GM18519 (cell line): ENCODE measurements at regions not wholly inside any gene's neighbourhood (a gene's known extent, or its start where the extent isn't known, plus 50 kb on each side); places are given as distances from the start of the nearest gene placed in this dataset.
"Not testable (repeated sequence)": the region's sequence is repeated elsewhere in the genome, so short reads cannot be mapped to it uniquely, and the experiment has no call there.

ENCODE experiments used
- ATAC-seq: cut with Tn5 transposase; IDR thresholded peaks from one replicate; pipeline ENCODE4 v1.9.1; 2021; ENCODE audit warnings: mild to moderate bottlenecking, moderate library complexity; ENCODE audit not compliant: unreplicated experiment, low FRiP score

GRCh38 chr15:93771196-93772030, 459.9 kb upstream of the MCTP2 start:
- ATAC-seq, result no peak

DNA sequence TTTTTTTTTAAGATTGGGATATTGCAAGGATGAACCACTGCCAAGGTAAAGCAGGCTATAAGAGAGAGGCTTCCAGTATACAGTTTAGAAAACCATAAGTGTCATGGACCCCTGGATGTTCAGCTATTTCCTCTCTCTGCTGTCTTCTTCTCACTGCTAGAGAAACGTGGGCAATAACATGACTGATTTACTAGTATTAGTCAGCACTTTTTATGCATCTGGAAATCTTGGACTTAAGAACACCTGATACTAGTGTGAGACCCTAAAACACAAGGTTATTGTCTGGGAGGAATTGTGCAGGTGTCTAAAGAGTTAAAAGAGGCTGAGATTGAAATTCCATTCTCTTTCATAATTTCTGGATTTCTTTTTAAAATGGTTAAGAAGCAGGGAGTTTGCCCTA, 460.6 kb upstream of the MCTP2 start:
- no peak for ATAC-seq

DNA sequence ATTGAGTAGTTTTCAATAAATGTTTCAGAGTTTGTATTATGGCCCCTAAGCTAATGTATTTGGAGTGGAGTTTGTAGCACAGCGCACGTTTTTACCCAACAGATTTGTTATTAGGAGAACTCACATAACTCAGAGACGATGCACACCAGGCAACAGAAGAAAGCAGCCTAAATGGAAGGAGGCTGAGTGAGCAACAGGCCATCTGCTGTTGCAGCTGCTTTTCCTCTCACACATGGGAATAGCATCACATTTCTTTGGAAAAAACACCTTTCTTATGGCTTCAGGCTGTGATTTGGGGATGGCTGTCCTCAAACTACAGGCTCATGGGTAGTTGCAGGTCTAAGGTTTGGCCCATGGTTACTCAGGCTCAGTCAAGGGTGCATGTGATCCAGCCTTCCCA, 469.3 kb upstream of the MCTP2 start:
- ATAC-seq, result no peak

GRCh38 chr15:93759629-93760028, 471.7 kb upstream of the MCTP2 start:
- no peak for ATAC-seq

GRCh38 chr15:93758824-93759223, 472.5 kb upstream of the MCTP2 start:
- ATAC-seq, result no peak

- no peak for ATAC-seq
Measured at GRCh38 chr15:93748710-93749109, 482.7 kb upstream of the MCTP2 start.

- ATAC-seq, result not testable (repeated sequence)
Measured at GRCh38 chr15:93734976-93735375, 496.4 kb upstream of the MCTP2 start.

DNA sequence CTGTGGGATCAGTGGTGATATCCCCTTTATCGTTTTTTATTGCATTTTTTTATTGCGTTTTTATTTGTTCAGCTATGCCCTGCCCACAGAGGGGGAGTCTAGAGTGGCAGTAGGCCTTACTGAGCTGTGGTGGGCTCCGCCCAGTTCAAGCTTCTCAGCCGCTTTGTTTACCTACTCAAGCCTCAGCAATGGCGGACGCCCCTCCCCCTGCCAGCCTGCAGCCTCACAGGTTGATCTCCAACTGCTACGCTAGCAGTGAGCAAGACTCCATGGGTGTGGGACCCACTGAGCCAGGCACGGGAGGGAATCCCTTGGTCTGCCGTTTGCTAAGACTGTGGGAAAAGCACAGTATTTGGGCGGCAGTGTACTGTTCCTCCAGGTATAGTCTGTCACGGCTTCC, 500.6 kb upstream of the MCTP2 start:
- no peak for ATAC-seq

- ATAC-seq, result no peak
Measured at GRCh38 chr15:93722165-93722564, 509.2 kb upstream of the MCTP2 start.

GRCh38 chr15:93720607-93721006, 510.8 kb upstream of the MCTP2 start:
- ATAC-seq, result no peak

DNA sequence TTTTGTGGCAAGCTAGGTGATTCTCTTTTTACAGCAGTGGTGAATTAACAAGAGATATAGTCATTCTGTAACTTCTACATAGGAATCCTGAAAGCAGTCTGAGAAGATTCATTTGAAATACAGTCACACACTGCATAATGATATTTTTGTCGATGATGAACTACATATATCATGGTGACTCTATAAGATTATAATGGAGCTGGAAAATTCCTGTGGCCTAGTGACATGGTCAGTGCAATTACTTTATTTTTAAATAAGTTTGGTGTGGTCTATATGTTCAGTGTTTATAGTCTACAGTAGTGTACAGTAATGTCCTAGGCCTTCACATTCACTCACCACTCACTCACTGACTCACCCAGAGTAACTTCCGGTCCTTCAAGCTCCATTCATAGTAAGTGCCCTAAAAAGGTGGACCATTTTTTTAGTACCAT, 511.4 kb upstream of the MCTP2 start:
- ATAC-seq, result no peak

GRCh38 chr15:93716615-93717231, 514.6 kb upstream of the MCTP2 start:
- ATAC-seq, result no peak

DNA sequence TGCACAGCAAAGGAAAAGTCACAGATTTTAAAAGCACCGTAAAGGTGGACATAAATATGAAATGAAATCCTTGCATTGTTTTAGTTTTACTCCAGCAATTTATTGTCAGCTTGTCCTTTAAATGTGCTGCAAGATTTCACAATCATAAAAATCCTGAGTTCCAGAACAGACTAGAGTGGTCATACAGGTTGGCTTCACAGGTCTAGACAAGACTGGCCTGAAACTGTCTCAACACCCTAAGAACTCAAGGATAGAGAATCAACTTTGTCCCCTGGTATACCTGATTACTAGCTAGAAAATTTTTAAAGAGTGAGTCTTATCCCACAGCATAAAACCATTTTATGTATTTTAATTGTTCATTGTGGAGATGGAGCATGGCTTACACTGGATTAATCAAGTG, 521.7 kb upstream of the MCTP2 start:
- no peak for ATAC-seq

- no peak for ATAC-seq
Measured at GRCh38 chr15:93708724-93709445, 522.5 kb upstream of the MCTP2 start.

DNA sequence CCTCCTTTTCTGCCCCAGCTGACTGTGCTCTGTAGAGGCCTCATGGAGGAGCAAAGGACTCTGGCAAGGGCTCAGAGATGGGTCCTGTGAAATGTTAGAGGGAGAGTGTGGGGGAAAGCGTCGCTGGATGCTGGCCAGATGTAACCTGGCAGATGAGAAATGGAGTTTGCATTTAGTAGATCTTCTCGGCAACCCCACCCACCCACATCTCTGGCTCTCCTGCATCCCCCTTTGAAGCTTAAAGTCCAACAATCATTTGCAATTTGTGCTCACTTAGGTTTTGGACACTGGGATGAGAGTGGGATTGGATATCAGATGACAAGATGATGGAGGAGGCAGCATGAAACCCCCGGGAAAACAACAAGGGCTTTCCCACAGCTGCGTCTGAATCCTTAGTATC, 523.6 kb upstream of the MCTP2 start:
- ATAC-seq, result no peak

DNA sequence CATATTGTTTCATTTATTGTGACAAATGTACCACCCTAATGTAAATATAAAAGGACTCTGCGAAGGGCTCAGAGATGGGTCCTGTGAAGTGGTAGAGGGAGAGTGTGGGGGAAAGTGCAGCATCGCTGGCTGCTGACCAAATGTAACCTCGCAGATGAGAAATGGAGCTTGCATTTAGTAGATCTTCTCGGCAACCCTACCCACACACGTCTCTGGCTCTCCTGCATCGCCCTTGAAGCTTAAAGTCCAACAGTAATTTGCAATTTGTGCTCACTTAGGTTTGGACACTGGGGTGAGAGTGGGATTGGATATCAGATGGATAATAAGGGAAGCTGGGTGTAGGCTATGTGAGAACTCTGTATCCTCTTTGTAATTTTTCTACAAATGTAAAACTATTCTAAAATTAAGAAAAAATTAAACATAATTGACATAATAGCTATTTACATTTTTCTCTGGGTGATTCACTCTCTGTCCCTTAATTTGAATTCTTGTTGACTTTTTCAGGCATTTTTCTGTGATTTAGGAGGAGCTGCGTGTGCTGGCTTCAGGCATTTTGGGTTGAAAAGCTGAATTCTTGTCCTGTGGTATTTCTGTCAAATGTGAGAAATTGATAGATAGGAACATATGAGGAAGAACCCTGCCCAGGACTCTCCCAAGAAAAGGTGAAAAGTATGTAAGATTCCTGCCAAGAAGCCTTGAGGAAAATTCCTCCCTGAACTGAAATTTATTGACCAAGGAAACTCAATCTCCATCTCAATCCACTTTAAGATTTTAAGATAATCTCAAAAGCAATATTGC, 524.7 kb upstream of the MCTP2 start:
- ATAC-seq, result no peak

DNA sequence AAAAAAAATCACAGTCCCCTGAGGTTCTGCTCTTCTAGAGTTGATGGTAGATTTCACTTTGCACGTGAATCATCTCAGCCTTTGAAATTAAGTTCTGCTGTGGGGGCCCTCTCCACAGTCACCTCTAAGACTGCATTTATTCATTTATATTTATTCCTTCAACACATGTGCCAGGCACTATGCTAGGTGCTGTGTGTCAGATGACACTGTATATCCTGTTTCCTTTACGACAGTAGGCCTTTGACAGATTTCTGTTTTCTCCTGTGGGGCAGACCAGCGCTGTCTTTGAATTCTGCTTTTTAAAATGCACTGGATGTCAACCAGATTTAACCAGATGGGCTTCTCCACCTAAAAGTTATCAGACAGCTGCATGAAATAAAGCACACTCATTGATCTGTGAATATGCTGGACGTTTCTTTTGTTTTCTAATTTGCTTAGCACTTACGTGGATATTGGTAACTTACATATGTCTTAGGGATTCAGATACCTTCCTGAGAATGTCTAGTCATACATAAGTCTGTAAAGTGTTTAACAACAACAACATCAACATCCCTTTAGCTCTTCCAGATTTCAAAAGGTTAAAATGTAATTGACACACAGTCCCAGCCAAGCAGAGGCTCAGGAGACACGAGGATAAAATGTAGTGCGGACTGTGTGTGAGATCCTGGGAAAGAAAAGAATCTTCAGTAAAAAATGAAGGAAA, 525.5 kb upstream of the MCTP2 start:
- ATAC-seq, result no peak

DNA sequence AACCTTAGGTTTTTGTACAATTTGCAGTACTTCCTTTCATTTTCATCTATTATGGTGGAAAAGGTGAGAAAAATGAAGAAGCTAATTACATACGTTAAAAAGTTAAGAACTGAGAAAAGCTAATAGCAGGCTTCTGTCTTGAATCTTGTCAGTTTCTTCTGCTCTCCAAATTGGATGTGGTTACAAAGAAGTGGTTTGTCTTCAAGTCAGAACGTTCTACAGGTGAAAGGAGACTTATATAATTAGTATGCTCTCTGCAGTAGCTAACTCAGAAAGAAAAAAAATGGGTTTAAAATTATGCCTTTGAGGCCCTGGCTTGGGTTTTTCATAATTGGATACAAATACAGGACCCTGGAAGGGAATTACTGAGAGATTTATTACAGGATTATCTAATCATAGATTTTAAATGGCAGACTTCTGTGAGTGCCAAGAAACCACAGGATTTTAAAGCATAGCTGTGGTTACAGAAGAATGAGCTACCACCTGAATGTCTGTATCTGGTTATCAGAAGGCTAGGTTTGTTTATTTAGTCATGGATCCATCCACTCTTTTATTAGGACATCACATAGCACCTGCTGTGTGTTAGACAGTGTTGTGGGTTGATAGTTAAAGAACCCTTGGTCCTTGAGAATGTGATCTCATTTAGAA, 528.1 kb upstream of the MCTP2 start:
- no peak for ATAC-seq

GRCh38 chr15:93700051-93700450, 531.3 kb upstream of the MCTP2 start:
- no peak for ATAC-seq

DNA sequence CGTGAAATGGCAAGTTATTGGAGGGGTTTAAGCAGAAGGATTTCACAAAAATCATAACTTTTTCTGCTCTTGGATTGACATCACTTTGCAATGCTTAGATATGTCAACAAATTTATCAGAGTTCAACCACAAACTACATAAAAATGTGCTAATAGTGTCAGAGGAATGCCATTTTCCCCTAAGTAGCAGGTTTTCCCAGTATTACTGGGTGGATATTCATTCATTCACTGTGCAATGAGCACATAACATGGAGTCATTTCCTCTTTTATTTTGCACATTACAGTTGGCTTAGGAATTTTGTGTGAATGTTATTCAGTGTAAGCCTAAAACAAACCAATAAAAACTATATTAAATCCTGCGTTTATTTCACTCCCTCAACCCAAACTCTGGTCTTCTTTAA, 537.3 kb upstream of the MCTP2 start:
- ATAC-seq, result no peak
